Stimulated activated naive B cell treated with anti-CD40 and anti-IgM and Interleukin-4, amounts not matched to agents 10 μg/mL and 1 μg/mL and 100 μg/mL, for 72 hours (primary cell): ENCODE measurements at regions not wholly inside any gene's neighbourhood (a gene's known extent, or its start where the extent isn't known, plus 50 kb on each side); places are given as distances from the start of the nearest gene placed in this dataset.

Experiments
- ATAC-seq, 2 donors: fragments of 150-1000 bp; cut with Tn5 transposase; replicated peaks; 2 replicates each; pipeline ENCODE4 v1.10.0; 2021; ENCODE audit warnings: moderate library complexity in 1 of 2
- DNase-seq: peaks from one replicate; pipeline ENCODE4 v3.0.0; 2021
- H3K27ac Mint-ChIP-seq: one replicate; pipeline ENCODE4 v1.8.0; 2022; ENCODE audit warnings: mild to moderate bottlenecking, mixed read lengths
- H3K27me3 Mint-ChIP-seq, 2 donors: one replicate each; pipeline ENCODE4 v1.8.0; 2022; ENCODE audit warnings: mixed read lengths in 2 of 2
- H3K36me3 Mint-ChIP-seq, 2 donors: one replicate each; pipeline ENCODE4 v1.8.0; 2022; ENCODE audit warnings: mixed read lengths in 2 of 2, mild to moderate bottlenecking in 1 of 2
- H3K4me1 Mint-ChIP-seq, 2 donors: one replicate each; pipeline ENCODE4 v1.8.0; 2022; ENCODE audit warnings: mixed read lengths in 2 of 2, mild to moderate bottlenecking in 1 of 2
- H3K4me3 Mint-ChIP-seq, 2 donors: one replicate each; pipeline ENCODE4 v1.8.0; 2022; ENCODE audit warnings: mild to moderate bottlenecking in 2 of 2, mixed read lengths in 2 of 2, moderate library complexity in 1 of 2
- H3K9me3 Mint-ChIP-seq, 2 donors: one replicate each; pipeline ENCODE4 v1.8.0; 2022; ENCODE audit warnings: mixed read lengths in 2 of 2, mild to moderate bottlenecking in 1 of 2

GRCh38 chr2:220887271-220887870 is 684.7 kb downstream of the EPHA4 start:
- Mint-ChIP-seq H3K4me3 (no peak overlapping the region), H3K27ac (no peak overlapping the region), H3K4me1 (no peaks in the 10 kb centered on the region), H3K27me3 (peaks cover 0 to 4% of the 10 kb centered on the region in 2 donors), H3K9me3 (peaks cover 0 to 2% of the 10 kb centered on the region in 2 donors), H3K36me3 (no peaks in the 10 kb centered on the region)
- DNase-seq (no peak), ATAC-seq (no peak)

DNA sequence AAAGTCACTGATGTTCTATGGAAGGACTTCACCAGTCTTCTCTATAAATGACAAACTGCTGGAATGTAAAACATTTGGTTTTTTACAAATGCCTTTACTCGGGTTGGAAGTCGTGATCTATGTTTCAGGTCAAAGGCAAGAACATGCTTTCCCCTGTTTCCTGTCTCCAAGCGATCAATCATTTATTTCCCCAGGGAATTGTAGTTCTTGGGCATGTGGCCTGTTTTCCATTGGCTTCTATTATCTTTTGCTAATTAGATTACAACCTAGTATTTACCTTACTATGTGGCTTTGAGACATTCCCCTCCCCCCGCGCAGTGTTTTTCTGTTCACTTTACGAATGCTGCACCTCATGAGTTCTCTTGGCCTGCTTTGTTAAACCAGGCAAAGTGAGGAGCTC is 684.2 kb downstream of the EPHA4 start:
- Mint-ChIP-seq H3K4me3 (no peak overlapping the region), H3K9me3 (peaks cover 0 to 2% of the 10 kb centered on the region in 2 donors), H3K27me3 (peaks cover under 1 to 4% of the 10 kb centered on the region in 2 donors), H3K27ac (no peak overlapping the region), H3K4me1 (no peaks in the 10 kb centered on the region), H3K36me3 (no peaks in the 10 kb centered on the region)
- no peak for ATAC-seq
- DNase-seq = no peak

- no peaks in the 10 kb centered on the region for H3K36me3 Mint-ChIP-seq
- DNase-seq (no peak), ATAC-seq (no peak)
- peaks cover 4 to 6% of the 10 kb centered on the region in 2 donors for H3K27me3 Mint-ChIP-seq
- no peaks in the 10 kb centered on the region for H3K9me3 Mint-ChIP-seq
- H3K4me3 Mint-ChIP-seq = no peak overlapping the region
- no peak overlapping the region for H3K27ac Mint-ChIP-seq
- no peaks in the 10 kb centered on the region for H3K4me1 Mint-ChIP-seq
Measured at GRCh38 chr2:220890931-220891330, 681.2 kb downstream of the EPHA4 start.

DNA sequence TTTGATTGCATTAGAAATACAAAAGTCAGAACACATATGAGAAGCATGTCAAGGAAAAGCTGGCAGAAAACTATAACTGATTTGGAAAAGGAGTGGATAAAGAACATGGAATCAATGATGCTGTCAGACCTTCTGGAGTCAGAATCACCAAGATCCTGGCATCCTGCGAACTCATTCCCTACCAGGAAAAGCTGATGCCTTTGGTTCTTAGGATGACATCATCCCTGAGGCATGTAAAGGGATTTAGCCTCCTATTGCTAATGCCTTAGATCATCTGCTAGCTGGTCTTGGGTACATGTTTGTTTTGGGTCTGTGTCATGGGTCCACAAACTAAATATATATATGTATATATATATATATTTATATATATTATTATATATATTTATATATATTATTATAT is 680.7 kb downstream of the EPHA4 start:
- H3K4me3 Mint-ChIP-seq = no peak overlapping the region
- no peak overlapping the region for H3K27ac Mint-ChIP-seq
- H3K27me3 Mint-ChIP-seq = peaks cover 4 to 6% of the 10 kb centered on the region in 2 donors
- no peaks in the 10 kb centered on the region for H3K9me3 Mint-ChIP-seq
- no peaks in the 10 kb centered on the region for H3K36me3 Mint-ChIP-seq
- ATAC-seq (no peak), DNase-seq (no peak)
- H3K4me1 Mint-ChIP-seq = no peaks in the 10 kb centered on the region

DNA sequence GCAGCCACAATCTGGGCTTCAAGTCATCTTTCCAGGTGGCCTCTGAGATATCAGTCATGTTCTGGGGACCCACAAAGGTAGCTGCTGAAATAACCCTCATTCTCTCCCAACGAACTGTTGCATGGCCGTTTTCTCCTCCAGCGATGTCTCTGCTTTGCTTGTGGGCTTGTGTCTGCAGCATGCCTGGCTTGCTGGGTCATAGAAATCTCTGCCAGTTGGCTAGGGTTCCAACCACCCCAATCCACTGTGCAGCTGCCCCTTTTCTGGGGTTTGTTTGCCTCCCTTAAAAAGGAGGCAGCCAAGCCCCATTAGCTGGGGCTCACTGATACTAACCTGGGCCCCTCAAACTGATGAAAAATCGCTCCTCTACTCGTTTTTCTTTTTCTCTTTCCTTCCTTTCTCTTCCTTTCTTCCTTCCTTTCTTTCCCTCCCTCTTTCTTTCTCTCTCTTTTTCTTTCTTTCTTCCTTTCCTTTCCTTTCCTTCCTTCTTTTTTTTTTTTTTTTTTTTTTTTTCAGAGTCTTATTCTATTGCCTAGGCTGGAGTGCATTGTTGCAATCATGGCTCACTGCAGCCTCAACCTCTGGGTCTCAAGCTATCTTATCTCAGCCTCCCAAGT is 680.0 kb downstream of the EPHA4 start:
- Mint-ChIP-seq H3K4me3 (no peak overlapping the region), H3K36me3 (no peaks in the 10 kb centered on the region), H3K4me1 (no peaks in the 10 kb centered on the region), H3K27me3 (peaks cover 4 to 6% of the 10 kb centered on the region in 2 donors), H3K27ac (no peak overlapping the region), H3K9me3 (no peaks in the 10 kb centered on the region)
- no peak for DNase-seq
- no peak for ATAC-seq

DNA sequence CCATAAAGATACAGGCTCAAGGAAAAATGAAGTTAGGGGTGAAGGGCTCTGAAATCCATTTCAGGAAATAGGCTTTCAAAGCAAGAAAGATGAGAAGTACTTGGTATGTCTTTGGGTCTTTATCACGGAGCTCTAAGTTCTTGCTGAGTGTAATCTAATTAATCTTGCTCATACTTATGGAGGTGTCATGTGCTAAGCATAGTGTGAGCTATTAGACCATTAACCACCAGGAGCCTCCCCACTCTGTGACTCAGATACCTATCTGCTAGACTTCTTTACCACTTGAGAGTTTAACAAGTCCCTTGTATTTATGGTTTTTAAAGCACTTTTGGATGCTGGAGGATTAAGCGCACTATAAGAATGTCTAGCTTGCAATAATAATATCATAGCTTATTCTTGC is 678.7 kb downstream of the EPHA4 start:
- no peaks in the 10 kb centered on the region for H3K9me3 Mint-ChIP-seq
- no peak for ATAC-seq
- no peaks in the 10 kb centered on the region for H3K4me1 Mint-ChIP-seq
- H3K27me3 Mint-ChIP-seq = peaks cover 6 to 8% of the 10 kb centered on the region in 2 donors
- no peak overlapping the region for H3K4me3 Mint-ChIP-seq
- H3K36me3 Mint-ChIP-seq = no peaks in the 10 kb centered on the region
- DNase-seq = no peak
- H3K27ac Mint-ChIP-seq = no peak overlapping the region

DNA sequence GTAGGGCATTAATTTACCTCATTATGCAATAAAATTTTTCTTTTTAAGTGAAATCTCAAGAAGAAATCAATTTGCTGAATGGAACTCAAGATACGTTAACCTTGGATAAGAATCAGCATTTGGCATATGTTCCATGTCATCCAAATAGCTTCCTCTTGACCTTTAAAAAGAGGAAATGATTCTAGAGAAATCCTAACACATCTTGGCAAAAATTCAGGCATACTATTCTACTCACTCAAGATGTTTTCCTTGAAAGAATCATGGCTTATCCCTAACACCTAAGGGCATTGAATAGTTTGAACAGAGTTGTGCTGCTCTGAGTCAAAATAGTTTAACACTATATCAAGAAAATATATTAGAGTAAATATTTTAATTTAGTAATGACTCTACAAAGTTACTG is 678.0 kb downstream of the EPHA4 start:
- H3K36me3 Mint-ChIP-seq = no peaks in the 10 kb centered on the region
- no peaks in the 10 kb centered on the region for H3K4me1 Mint-ChIP-seq
- H3K4me3 Mint-ChIP-seq = no peak overlapping the region
- no peaks in the 10 kb centered on the region for H3K9me3 Mint-ChIP-seq
- DNase-seq (no peak), ATAC-seq (no peak)
- H3K27me3 Mint-ChIP-seq = peaks cover 6 to 8% of the 10 kb centered on the region in 2 donors
- no peak overlapping the region for H3K27ac Mint-ChIP-seq

DNA sequence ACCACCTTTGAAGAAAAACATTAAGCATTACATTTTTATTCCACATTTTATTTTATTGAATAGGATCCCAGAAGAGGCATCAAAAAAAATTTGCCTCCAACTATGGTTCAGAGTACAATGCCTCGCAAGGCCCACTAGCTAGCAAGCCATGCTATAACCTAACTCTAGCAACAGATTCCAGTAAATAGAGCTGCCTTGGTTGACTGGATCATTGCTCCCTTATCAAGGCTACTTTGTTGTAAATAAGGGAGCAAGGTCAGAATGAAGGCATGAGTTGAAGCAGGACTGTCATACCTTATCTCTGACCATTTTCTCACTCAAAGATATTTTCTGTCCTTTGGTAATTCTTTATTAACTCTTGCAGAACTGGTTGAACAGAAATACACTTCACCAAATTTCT is 672.6 kb downstream of the EPHA4 start:
- Mint-ChIP-seq H3K4me1 (no peaks in the 10 kb centered on the region), H3K4me3 (no peak overlapping the region), H3K9me3 (no peaks in the 10 kb centered on the region), H3K36me3 (no peaks in the 10 kb centered on the region), H3K27ac (no peak overlapping the region), H3K27me3 (peaks cover 0 to 4% of the 10 kb centered on the region in 2 donors)
- no peak for ATAC-seq
- no peak for DNase-seq

DNA sequence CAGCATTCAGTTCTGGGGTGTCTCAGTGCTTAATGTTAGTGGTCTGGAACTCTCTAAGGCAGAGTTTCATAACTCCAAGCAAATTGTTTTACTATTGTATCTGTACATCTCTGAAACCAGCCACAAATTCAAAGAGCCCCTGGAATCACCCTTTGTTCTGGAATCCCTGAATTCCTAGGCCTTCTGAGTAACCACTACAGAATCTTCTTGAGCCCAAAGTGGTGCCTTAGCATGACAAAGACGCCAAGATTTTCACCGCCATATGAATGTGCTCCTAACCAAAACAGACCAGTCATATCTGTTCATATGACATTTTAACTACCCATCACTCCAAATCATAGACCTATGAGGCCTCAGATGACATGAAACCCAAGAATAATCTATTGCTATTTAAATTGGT is 668.1 kb downstream of the EPHA4 start:
- Mint-ChIP-seq H3K27me3 (no peaks in the 10 kb centered on the region), H3K9me3 (no peaks in the 10 kb centered on the region), H3K4me3 (no peak overlapping the region), H3K36me3 (no peaks in the 10 kb centered on the region), H3K4me1 (no peaks in the 10 kb centered on the region), H3K27ac (no peak overlapping the region)
- DNase-seq = no peak
- no peak for ATAC-seq

DNA sequence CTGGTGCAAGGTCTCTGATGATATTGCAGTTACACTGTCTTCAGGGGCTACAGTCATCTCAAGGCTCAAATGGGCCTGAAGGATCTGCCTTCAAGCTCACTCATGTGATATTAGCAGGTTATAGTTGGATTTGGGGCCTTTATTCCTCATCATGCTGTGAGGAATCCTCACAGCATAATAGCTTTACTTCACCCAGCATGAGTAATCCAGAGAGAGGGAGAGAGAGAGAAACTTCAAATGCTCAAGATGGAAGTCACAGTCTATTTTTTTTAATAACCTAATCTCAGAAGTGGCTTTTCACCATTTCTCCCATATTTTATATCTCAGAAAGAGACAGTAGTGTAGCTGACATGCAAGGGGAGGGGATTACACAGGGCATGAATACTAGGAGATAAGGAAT is 658.7 kb downstream of the EPHA4 start:
- H3K4me1 Mint-ChIP-seq = no peaks in the 10 kb centered on the region
- H3K27ac Mint-ChIP-seq = no peak overlapping the region
- no peaks in the 10 kb centered on the region for H3K27me3 Mint-ChIP-seq
- DNase-seq (no peak), ATAC-seq (no peak)
- no peak overlapping the region for H3K4me3 Mint-ChIP-seq
- no peaks in the 10 kb centered on the region for H3K36me3 Mint-ChIP-seq
- H3K9me3 Mint-ChIP-seq = peaks cover 0 to 2% of the 10 kb centered on the region in 2 donors

- no peaks in the 10 kb centered on the region for H3K27me3 Mint-ChIP-seq
- peaks cover 0 to 2% of the 10 kb centered on the region in 2 donors for H3K9me3 Mint-ChIP-seq
- ATAC-seq (no peak), DNase-seq (no peak)
- no peak overlapping the region for H3K4me3 Mint-ChIP-seq
- no peaks in the 10 kb centered on the region for H3K4me1 Mint-ChIP-seq
- H3K27ac Mint-ChIP-seq = no peak overlapping the region
- H3K36me3 Mint-ChIP-seq = no peaks in the 10 kb centered on the region
Measured at GRCh38 chr2:220915092-220915623, 656.9 kb downstream of the EPHA4 start.

DNA sequence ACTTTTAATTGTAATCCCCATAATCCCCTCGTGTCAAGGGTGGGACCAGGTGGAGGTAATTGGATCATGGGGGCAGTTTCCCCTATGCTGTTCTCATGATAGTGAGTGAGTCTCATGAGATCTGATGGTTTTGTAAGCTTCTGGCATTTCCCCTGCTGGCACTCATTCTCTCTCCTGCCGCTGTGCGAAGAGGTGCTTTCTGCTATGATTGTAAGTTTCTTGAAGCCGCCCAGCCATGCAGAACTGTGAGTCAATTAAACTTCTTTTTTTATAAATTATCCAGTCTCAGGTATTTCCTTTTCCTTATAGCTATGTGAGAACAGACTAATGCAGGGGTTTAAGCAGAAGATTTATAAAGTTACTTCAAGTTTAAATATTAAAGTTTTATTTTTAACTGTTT is 655.2 kb downstream of the EPHA4 start:
- no peak for ATAC-seq

DNA sequence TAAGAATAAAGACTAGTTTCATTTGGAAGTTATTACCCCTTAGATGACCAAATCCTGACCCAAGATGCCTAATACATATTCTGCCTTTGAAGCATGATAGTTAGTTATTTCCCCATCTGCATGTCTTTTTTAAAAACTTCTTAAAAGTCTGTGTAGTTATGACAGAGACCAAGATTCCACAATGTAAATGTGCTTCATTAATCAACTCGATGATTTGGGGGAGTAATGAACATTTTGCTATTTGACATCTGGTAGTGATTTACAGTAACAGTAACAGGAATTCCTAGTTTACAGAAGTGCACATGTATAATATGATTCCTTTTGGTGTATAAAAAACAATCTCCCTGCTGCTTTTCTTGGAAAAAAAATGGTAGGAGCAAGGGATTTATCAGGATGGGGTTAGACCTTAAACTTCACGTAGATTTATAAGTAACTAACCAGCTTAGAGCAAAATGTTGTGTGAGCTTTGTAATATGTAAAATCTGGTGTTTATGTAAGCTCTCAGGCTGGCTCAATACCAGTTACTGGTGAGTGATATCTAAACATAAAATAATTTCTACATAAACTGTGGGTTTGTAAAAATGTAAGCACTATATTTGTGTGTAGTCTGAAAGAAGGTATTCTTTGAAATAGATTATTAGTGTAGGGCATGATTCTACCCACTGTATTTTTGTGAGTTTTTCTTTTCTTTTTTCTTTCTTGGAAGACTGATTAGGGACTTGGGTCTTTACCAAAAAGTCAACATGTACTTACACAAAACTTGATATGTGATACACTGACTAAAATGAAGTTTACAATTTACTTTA is 641.6 kb downstream of the EPHA4 start:
- H3K9me3 Mint-ChIP-seq = peaks cover 12 to 21% of the 10 kb centered on the region in 2 donors
- H3K4me3 Mint-ChIP-seq = no peak overlapping the region
- no peak for DNase-seq
- H3K4me1 Mint-ChIP-seq = no peaks in the 10 kb centered on the region
- H3K36me3 Mint-ChIP-seq = peaks cover 0 to 4% of the 10 kb centered on the region in 2 donors
- no peak overlapping the region for H3K27ac Mint-ChIP-seq
- no peaks in the 10 kb centered on the region for H3K27me3 Mint-ChIP-seq
- no peak for ATAC-seq

More for the DNA sequence above, 655.2 kb downstream of the EPHA4 start:
- no peak overlapping the region for H3K4me3 Mint-ChIP-seq
- H3K27me3 Mint-ChIP-seq = no peaks in the 10 kb centered on the region
- H3K27ac Mint-ChIP-seq = no peak overlapping the region
- no peaks in the 10 kb centered on the region for H3K4me1 Mint-ChIP-seq
- H3K36me3 Mint-ChIP-seq = no peaks in the 10 kb centered on the region
- no peak for DNase-seq
- peaks cover 0 to 2% of the 10 kb centered on the region in 2 donors for H3K9me3 Mint-ChIP-seq

- Mint-ChIP-seq H3K36me3 (peaks cover 0 to 4% of the 10 kb centered on the region in 2 donors), H3K4me3 (no peak overlapping the region), H3K27me3 (no peaks in the 10 kb centered on the region), H3K9me3 (peaks cover 7 to 15% of the 10 kb centered on the region in 2 donors), H3K27ac (no peak overlapping the region), H3K4me1 (no peaks in the 10 kb centered on the region)
- ATAC-seq (no peak), DNase-seq (no peak)
Measured at GRCh38 chr2:220931491-220931890, 640.6 kb downstream of the EPHA4 start.

DNA sequence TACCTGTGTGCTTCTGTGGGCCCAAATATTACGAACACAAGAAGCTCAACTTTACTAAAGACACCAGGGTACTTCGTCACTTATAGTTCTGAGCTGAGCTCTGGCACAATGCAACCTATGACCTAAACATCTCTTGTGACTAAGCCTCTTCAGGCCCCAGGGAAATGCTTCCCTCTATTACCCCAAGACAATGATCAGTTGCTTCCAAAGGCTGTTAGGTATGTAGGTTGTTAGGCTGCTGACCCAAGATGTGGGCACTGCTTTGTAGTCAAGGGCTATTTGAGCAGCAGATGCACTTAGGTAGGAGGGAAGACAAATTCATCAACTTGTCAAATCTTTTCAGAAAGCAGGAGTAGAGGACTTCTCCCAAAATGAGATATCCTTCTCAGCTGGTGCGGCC is 640.1 kb downstream of the EPHA4 start:
- H3K9me3 Mint-ChIP-seq = peaks cover 2 to 10% of the 10 kb centered on the region in 2 donors
- no peaks in the 10 kb centered on the region for H3K36me3 Mint-ChIP-seq
- ATAC-seq (no peak), DNase-seq (no peak)
- no peaks in the 10 kb centered on the region for H3K27me3 Mint-ChIP-seq
- H3K4me3 Mint-ChIP-seq = no peak overlapping the region
- no peak overlapping the region for H3K27ac Mint-ChIP-seq
- no peaks in the 10 kb centered on the region for H3K4me1 Mint-ChIP-seq
